Thoracic aorta (tissue), 2 donors: ENCODE measurements at regions not wholly inside any gene's neighbourhood (a gene's known extent, or its start where the extent isn't known, plus 50 kb on each side); places are given as distances from the start of the nearest gene placed in this dataset.

Experiments used
- ATAC-seq: fragments of 150-250 bp; one replicate; pipeline ENCODE4 v1.8.0; 2017; ENCODE audit warnings: low read depth; ENCODE audit not compliant: insufficient number of reproducible peaks, low FRiP score
- DNase-seq: peaks from one replicate; pipeline ENCODE4 v3.0.0-alpha.2; 2020; ENCODE audit warnings: low spot score
- H3K27ac ChIP-seq, 2 donors: fragments of 200-600 bp; sonication (generic); 1 replicate in 1 of 2; 2 replicates in 1 of 2; pipeline ENCODE4 v1.5.1; 2016; ENCODE audit warnings: mild to moderate bottlenecking in 2 of 2, moderate library complexity in 2 of 2
- H3K27me3 ChIP-seq: fragments of 200-600 bp; sonication (generic); replicated peaks from 2 replicates; pipeline ENCODE4 v1.6.0; 2016; ENCODE audit warnings: mild to moderate bottlenecking; ENCODE audit not compliant: insufficient read depth
- H3K36me3 ChIP-seq: fragments of 200-600 bp; sonication (generic); one replicate; pipeline ENCODE4 v1.5.1; 2016
- H3K4me1 ChIP-seq, 2 donors: fragments of 200-600 bp; sonication (generic); 1 replicate in 1 of 2; 2 replicates in 1 of 2; pipeline versions ENCODE4 v1.5.1 to v1.6.0; 2016; ENCODE audit warnings: low read depth in 2 of 2, mild to moderate bottlenecking in 1 of 2; ENCODE audit not compliant: control insufficient read depth in 1 of 2
- H3K4me3 ChIP-seq: fragments of 200-600 bp; sonication (generic); 2 replicates; pipeline ENCODE4 v1.5.1; 2016; ENCODE audit warnings: mild to moderate bottlenecking
- H3K9me3 ChIP-seq: fragments of 200-600 bp; sonication (generic); 2 replicates; pipeline ENCODE4 v1.5.1; 2016
- TF ChIP-seq, protein P1 (sequence below): fragments of 200-600 bp; sonication (generic); IDR thresholded peaks from one replicate; pipeline ENCODE4 v1.5.1; 2019; ENCODE audit warnings: antibody characterized with exemption

DNA sequence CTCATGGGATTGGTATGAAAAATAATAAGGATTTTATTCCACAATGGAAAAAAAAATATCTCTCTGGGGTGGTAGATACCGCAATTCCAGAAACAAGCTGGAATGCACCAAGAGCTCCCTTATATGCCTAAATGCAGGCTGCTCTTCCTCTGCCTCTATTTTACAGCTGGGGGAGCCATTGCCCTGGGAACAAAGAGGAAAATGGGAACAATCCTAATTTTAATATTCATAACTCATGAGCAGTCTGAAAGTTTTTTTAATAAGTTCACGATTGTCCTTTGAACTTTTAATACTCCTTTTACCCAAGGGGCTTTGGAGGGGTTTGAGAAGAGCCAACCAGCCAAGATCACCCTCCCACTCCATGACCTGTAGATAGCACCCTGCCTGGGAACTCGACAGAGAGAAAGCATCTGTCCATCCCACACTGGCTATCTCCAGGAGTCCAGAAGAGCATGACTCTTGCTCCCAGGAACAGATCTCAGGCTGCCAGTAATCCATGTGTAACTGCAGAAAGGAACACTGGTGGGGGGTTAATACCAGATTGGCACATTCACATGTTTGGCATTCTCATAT, 74.7 kb downstream of the CD83 start:
- H3K4me1 ChIP-seq: no peaks in the 10 kb centered on the region
- TF ChIP-seq, protein P1, sequence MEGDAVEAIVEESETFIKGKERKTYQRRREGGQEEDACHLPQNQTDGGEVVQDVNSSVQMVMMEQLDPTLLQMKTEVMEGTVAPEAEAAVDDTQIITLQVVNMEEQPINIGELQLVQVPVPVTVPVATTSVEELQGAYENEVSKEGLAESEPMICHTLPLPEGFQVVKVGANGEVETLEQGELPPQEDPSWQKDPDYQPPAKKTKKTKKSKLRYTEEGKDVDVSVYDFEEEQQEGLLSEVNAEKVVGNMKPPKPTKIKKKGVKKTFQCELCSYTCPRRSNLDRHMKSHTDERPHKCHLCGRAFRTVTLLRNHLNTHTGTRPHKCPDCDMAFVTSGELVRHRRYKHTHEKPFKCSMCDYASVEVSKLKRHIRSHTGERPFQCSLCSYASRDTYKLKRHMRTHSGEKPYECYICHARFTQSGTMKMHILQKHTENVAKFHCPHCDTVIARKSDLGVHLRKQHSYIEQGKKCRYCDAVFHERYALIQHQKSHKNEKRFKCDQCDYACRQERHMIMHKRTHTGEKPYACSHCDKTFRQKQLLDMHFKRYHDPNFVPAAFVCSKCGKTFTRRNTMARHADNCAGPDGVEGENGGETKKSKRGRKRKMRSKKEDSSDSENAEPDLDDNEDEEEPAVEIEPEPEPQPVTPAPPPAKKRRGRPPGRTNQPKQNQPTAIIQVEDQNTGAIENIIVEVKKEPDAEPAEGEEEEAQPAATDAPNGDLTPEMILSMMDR: no peak
- ATAC-seq (no peak), DNase-seq (no peak)
- no peak overlapping the region for H3K4me3 ChIP-seq
- H3K27me3 ChIP-seq: no peaks in the 10 kb centered on the region
- H3K27ac ChIP-seq: no peak overlapping the region
- H3K36me3 ChIP-seq: no peaks in the 10 kb centered on the region
- H3K9me3 ChIP-seq: no peaks in the 10 kb centered on the region

DNA sequence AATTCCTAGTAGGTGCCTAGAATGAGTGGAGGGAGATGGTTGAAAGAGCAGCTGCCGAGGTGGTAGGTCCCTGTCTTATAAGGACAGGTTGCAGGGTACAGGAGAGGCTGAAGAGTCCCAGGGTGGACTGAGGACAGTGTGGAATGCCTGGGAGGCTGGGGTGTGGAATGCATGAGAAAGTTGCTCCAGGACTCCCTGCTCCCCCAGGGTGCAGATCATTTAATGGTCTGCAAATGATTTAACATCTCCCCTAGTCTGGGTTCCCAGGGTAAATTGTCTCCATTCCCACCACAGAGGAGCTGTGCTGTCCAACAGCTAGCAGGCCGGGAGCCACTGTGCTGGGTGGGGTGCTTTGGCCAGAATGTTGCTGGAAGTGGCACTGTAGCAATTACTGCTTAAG, 76.0 kb downstream of the CD83 start:
- H3K4me3 ChIP-seq: no peak overlapping the region
- DNase-seq (no peak), ATAC-seq (no peak)
- H3K27me3 ChIP-seq: no peaks in the 10 kb centered on the region
- H3K9me3 ChIP-seq: no peaks in the 10 kb centered on the region
- H3K36me3 ChIP-seq: no peaks in the 10 kb centered on the region
- H3K4me1 ChIP-seq: no peaks in the 10 kb centered on the region
- TF ChIP-seq, protein P1: no peak
- H3K27ac ChIP-seq: no peak overlapping the region

DNA sequence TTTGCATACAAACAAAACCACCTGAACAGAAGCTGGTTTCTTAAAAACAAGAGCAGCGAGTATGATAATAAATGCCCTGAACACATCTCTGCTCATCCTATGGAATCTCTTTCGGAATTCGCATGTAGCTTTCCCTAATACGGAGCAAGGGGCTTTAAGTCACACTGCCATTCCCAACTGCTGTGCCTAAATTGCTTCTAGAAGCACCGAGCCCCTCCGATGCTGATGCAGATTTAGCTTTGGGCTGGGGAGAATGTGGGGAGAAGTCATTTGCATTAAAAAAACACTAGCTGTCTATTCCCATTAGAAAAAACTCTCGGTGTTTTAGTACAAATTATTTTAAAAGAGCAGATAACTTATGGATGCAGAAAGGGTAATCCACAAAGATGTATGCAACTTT, 76.9 kb downstream of the CD83 start:
- TF ChIP-seq, protein P1: no peak
- H3K27me3 ChIP-seq: no peaks in the 10 kb centered on the region
- H3K27ac ChIP-seq: no peak overlapping the region
- no peaks in the 10 kb centered on the region for H3K4me1 ChIP-seq
- ATAC-seq (no peak), DNase-seq (no peak)
- H3K4me3 ChIP-seq: no peak overlapping the region
- H3K9me3 ChIP-seq: no peaks in the 10 kb centered on the region
- no peaks in the 10 kb centered on the region for H3K36me3 ChIP-seq

DNA sequence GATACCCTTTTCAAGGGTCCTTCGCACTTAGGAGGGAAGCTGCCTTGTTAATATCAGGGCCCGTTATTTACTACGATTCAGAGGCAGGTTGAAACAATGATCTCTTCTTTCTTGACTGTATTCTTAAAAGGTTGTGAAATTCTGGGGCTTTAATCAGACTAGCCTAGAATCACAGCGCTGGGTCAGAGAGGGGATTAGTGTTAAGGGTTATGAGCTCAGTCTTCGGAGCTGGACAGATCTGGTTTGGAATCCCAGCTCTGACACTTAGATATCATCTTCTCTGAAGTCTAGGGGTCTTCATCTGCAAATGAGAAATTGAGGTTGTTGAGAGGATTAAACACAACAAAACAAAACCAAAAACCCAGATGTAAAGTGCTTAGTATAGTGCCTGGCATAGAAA, 77.4 kb downstream of the CD83 start:
- Histone ChIP-seq H3K27me3 (no peaks in the 10 kb centered on the region), H3K36me3 (no peaks in the 10 kb centered on the region), H3K9me3 (no peaks in the 10 kb centered on the region), H3K4me1 (no peaks in the 10 kb centered on the region), H3K27ac (no peak overlapping the region), H3K4me3 (no peak overlapping the region)
- TF ChIP-seq, protein P1: no peak
- no peak for DNase-seq
- no peak for ATAC-seq

DNA sequence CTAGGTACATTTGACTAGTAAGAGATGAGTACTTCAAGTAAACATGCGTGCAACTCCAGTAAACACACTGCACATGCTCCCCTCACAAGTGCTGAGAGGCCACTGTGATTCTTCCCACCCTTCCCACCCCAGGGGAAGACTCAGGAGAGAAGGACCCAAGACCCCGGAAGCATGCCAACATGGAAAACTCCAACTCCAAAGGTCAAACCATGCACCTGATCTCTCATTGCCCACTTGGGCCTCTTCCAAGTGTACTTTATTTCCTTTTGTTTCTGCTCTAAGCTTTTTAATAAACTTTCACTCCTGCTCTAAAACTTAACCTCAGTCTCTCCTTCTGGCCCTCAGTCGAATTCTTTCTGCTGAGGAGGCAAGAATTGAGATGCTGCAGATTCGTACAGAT, 78.5 kb downstream of the CD83 start:
- H3K27ac ChIP-seq: no peak overlapping the region
- H3K9me3 ChIP-seq: no peaks in the 10 kb centered on the region
- H3K27me3 ChIP-seq: no peaks in the 10 kb centered on the region
- DNase-seq (no peak), ATAC-seq (no peak)
- no peaks in the 10 kb centered on the region for H3K4me1 ChIP-seq
- H3K4me3 ChIP-seq: no peak overlapping the region
- H3K36me3 ChIP-seq: no peaks in the 10 kb centered on the region
- TF ChIP-seq, protein P1: no peak
